OCI-LY3 (cell line): ENCODE measurements at regions not wholly inside any gene's neighbourhood (a gene's known extent, or its start where the extent isn't known, plus 50 kb on each side); places are given as distances from the start of the nearest gene placed in this dataset.

Source experiments
- EZH2phosphoT487 ChIP-seq: fragments of 200-600 bp; shearing (Covaris generic); IDR thresholded peaks from 2 replicates; pipeline ENCODE4 v1.6.1; 2018; ENCODE audit warnings: antibody characterized with exemption, mixed run types, low read depth
- TF ChIP-seq, protein P1 (sequence below): fragments of 200-600, 300-600 bp; sonication (generic); IDR thresholded peaks from 2 replicates; pipeline ENCODE4 v1.5.1; 2014; ENCODE audit warnings: antibody characterized with exemption, low read length, low read depth

DNA sequence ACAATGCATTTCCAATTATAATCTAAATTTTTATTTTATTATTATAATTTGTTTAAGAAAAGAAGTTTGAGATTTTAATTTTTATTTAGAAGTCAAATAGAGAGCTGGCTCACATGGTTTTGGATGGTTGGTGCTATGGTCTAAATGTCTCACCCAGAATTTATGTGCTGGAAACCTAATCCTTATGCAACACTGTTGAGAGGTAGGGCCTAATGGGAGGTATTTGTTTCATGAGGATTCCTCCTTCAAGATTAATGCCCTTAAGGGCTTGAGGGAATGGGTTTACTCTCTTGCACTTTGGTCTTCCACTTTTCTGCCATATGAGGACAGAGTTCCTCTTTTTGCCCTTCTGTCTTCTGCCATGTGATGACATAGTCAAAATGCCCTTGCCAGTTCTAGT is 960.5 kb upstream of the IGFBP7 start:
- TF ChIP-seq, protein P1, sequence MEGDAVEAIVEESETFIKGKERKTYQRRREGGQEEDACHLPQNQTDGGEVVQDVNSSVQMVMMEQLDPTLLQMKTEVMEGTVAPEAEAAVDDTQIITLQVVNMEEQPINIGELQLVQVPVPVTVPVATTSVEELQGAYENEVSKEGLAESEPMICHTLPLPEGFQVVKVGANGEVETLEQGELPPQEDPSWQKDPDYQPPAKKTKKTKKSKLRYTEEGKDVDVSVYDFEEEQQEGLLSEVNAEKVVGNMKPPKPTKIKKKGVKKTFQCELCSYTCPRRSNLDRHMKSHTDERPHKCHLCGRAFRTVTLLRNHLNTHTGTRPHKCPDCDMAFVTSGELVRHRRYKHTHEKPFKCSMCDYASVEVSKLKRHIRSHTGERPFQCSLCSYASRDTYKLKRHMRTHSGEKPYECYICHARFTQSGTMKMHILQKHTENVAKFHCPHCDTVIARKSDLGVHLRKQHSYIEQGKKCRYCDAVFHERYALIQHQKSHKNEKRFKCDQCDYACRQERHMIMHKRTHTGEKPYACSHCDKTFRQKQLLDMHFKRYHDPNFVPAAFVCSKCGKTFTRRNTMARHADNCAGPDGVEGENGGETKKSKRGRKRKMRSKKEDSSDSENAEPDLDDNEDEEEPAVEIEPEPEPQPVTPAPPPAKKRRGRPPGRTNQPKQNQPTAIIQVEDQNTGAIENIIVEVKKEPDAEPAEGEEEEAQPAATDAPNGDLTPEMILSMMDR, result no peak
- TF ChIP-seq EZH2phosphoT487, result no peak
